Adipose tissue (tissue), 3 donors: ENCODE measurements at regions not wholly inside any gene's neighbourhood (a gene's known extent, or its start where the extent isn't known, plus 50 kb on each side); places are given as distances from the start of the nearest gene placed in this dataset.
"Not testable (repeated sequence)": the region's sequence is repeated elsewhere in the genome, so short reads cannot be mapped to it uniquely, and the experiment has no call there.

Experiments
- H3K27ac ChIP-seq: one replicate; pipeline ENCODE4 v1.5.1; 2013; ENCODE audit warnings: low read depth, low read length
- WGBS, 3 donors: extraction: QIAGEN DNeasy Blood & Tissue Kit; methylation state at CpG; one replicate each; pipeline ENCODE4 v1.1.7; 2013; 5-methylcytosine and 5-hydroxymethylcytosine counted together
- donor health status: healthy with polysubstance abuse.
- donor health status: Bipolar disorder and iron deficiency.
- donor health status: healthy.

- H3K27ac ChIP-seq: no peak overlapping the region
- 57 to 72% (median 66%) methylated on average over 13 of the region's 13 CpGs for WGBS, 3 donors
These were observed 150.3 kb upstream of the BCOR start for GRCh38 chrX:40247848-40248622.

GRCh38 chrX:40247382-40247781 lies 149.6 kb upstream of the BCOR start:
- no peak overlapping the region for H3K27ac ChIP-seq
- WGBS, 3 donors: 52 to 94% (median 82%) methylated on average over 1 of the region's 1 CpG

GRCh38 chrX:40245488-40246071 lies 147.8 kb upstream of the BCOR start:
- no peak overlapping the region for H3K27ac ChIP-seq
- 39 to 61% (median 59%) methylated on average over 11 to 12 of the region's 12 CpGs for WGBS, 3 donors

GRCh38 chrX:40244980-40245379 lies 147.2 kb upstream of the BCOR start:
- 26 to 57% (median 43%) methylated on average over 11 of the region's 11 CpGs for WGBS, 3 donors
- no peak overlapping the region for H3K27ac ChIP-seq

- WGBS, 3 donors: 78 to 91% (median 80%) methylated on average over 13 to 15 of the region's 15 CpGs
- H3K27ac ChIP-seq: no peak overlapping the region
These were observed 146.2 kb upstream of the BCOR start for GRCh38 chrX:40243755-40244515.

- no peak overlapping the region for H3K27ac ChIP-seq
These were observed 143.1 kb upstream of the BCOR start for GRCh38 chrX:40240844-40241243.

- WGBS, 3 donors: 40 to 65% (median 50%) methylated on average over 14 of the region's 14 CpGs
- H3K27ac ChIP-seq: no peak overlapping the region
These were observed 140.0 kb upstream of the BCOR start for GRCh38 chrX:40237731-40238178.

- 87 to 97% (median 96%) methylated on average over 2 of the region's 2 CpGs for WGBS, 3 donors
- H3K27ac ChIP-seq: no peak overlapping the region
These were observed 132.9 kb upstream of the BCOR start for GRCh38 chrX:40230646-40231045.

- H3K27ac ChIP-seq: no peak overlapping the region
- WGBS, 3 donors: 76 to 91% (median 89%) methylated on average over 5 of the region's 5 CpGs
These were observed 129.4 kb upstream of the BCOR start for GRCh38 chrX:40227125-40227524.

GRCh38 chrX:40224658-40225057 lies 126.9 kb upstream of the BCOR start:
- H3K27ac ChIP-seq: no peak overlapping the region
- 69 to 81% (median 78%) methylated on average over 2 of the region's 2 CpGs for WGBS, 3 donors

GRCh38 chrX:40222612-40223011 lies 124.9 kb upstream of the BCOR start:
- H3K27ac ChIP-seq: not testable (repeated sequence)

GRCh38 chrX:40213092-40213491 lies 115.3 kb upstream of the BCOR start:
- H3K27ac ChIP-seq: no peak overlapping the region
- WGBS, 3 donors: 80 to 90% (median 90%) methylated on average over 3 of the region's 3 CpGs

GRCh38 chrX:40209951-40210617 lies 112.3 kb upstream of the BCOR start:
- H3K27ac ChIP-seq: no peak overlapping the region
- 85 to 94% (median 93%) methylated on average over 4 of the region's 4 CpGs for WGBS, 3 donors

- no peak overlapping the region for H3K27ac ChIP-seq
- 63 to 81% (median 78%) methylated on average over 4 of the region's 4 CpGs for WGBS, 3 donors
These were observed 109.9 kb upstream of the BCOR start for GRCh38 chrX:40207626-40208025.

GRCh38 chrX:40205471-40205870 lies 107.7 kb upstream of the BCOR start:
- WGBS, 3 donors: 32 to 51% (median 41%) methylated on average over 26 of the region's 26 CpGs
- H3K27ac ChIP-seq: no peak overlapping the region

- H3K27ac ChIP-seq: no peak overlapping the region
- WGBS, 3 donors: 29 to 77% (median 51%) methylated on average over 3 to 5 of the region's 5 CpGs
These were observed 104.7 kb upstream of the BCOR start for GRCh38 chrX:40202456-40202855.

- no peak overlapping the region for H3K27ac ChIP-seq
- WGBS, 3 donors: 85 to 98% (median 90%) methylated on average over 3 of the region's 3 CpGs
These were observed 103.6 kb upstream of the BCOR start for GRCh38 chrX:40201329-40201885.

GRCh38 chrX:40199704-40200103 lies 101.9 kb upstream of the BCOR start:
- no peak overlapping the region for H3K27ac ChIP-seq
- WGBS, 3 donors: 84 to 93% (median 89%) methylated on average over 5 to 7 of the region's 7 CpGs

GRCh38 chrX:40197071-40197470 lies 99.3 kb upstream of the BCOR start:
- WGBS, 3 donors: 73 to 90% (median 88%) methylated on average over 5 to 6 of the region's 6 CpGs

More at GRCh38 chrX:40197071-40197470, 99.3 kb upstream of the BCOR start:
- no peak overlapping the region for H3K27ac ChIP-seq
